ENCODE measurements at regions not wholly inside any gene's neighbourhood (a gene's known extent, or its start where the extent isn't known, plus 50 kb on each side); places are given as distances from the start of the nearest gene placed in this dataset.

- Histone ChIP-seq H3K36me3 (ENCODE audit: control insufficient read depth in 2 of 4, insufficient read depth in 4 of 4, low read length in 3 of 4) (no peaks in the 10 kb centered on the region), H3K4me2 (ENCODE audit: insufficient read depth in 1 of 2, low read depth in 2 of 2, low read length in 2 of 2) (no peak overlapping the region), H4K5ac (ENCODE audit: insufficient read length, low read depth, low read length) (no peak overlapping the region), H2AFZ (ENCODE audit: low read length) (no peak overlapping the region), H3K9me3 (ENCODE audit: insufficient read depth in 2 of 2, low read depth in 1 of 2, low read length in 1 of 2) (no peaks in the 10 kb centered on the region), H3K79me2 (ENCODE audit: control insufficient read depth in 1 of 2, insufficient read depth in 2 of 2, low read length in 2 of 2) (no peaks in the 10 kb centered on the region), H3K27me3 (replicated peaks in 1 of 4; ENCODE audit: control insufficient read depth in 3 of 4, extremely low read depth in 1 of 4, insufficient read depth in 3 of 4, low read length in 3 of 4) (no peaks in the 10 kb centered on the region; a peak in 2 of 7 replicates), H3K27ac (ENCODE audit: low read depth, low read length) (no peak overlapping the region), H3K79me1 (ENCODE audit: low read depth, low read length) (no peaks in the 10 kb centered on the region), H2BK12ac (ENCODE audit: low read depth, low read length) (no peak overlapping the region), H4K20me1 (replicated peaks in 1 of 2; ENCODE audit: control insufficient read depth in 1 of 2, insufficient read depth in 2 of 2, low read length in 2 of 2) (no peaks in the 10 kb centered on the region), H4K91ac (replicated peaks; ENCODE audit: insufficient read length, low read length) (no peak overlapping the region), H3K56ac (replicated peaks; ENCODE audit: insufficient read length, low read depth, low read length) (no peak overlapping the region), H2BK5ac (ENCODE audit: low read depth, low read length) (no peak overlapping the region), H2AK5ac (ENCODE audit: low read depth, low read length) (no peak overlapping the region), H3K14ac (ENCODE audit: insufficient read length) (no peak overlapping the region), H4K8ac (ENCODE audit: extremely low read depth, insufficient read depth, low read length) (no peak overlapping the region), H3K4me1 (replicated peaks in 1 of 4; ENCODE audit: control insufficient read depth in 3 of 4, insufficient read depth in 4 of 4, low read length in 3 of 4) (peaks cover 0 to 5% (median 1%) of the 10 kb centered on the region in 4 experiments; a peak in 3 of 7 replicates), H3K4ac (replicated peaks; ENCODE audit: insufficient read length, low read depth, low read length) (no peak overlapping the region), H3K23me2 (ENCODE audit: low read depth, low read length) (no peaks in the 10 kb centered on the region), H2BK15ac (ENCODE audit: low read length) (no peak overlapping the region), H2BK20ac (ENCODE audit: low read length) (no peak overlapping the region), H3K4me3 (ENCODE audit: extremely low read depth in 1 of 4, insufficient read depth in 2 of 4, low read depth in 3 of 4, low read length in 4 of 4) (no peak overlapping the region), H3K18ac (ENCODE audit: extremely low read depth, low read length) (no peak overlapping the region), H3K9ac (replicated peaks in 1 of 4; ENCODE audit: extremely low read depth in 1 of 4, low read depth in 3 of 4, low read length in 3 of 4) (no peak overlapping the region), H2BK120ac (replicated peaks; ENCODE audit: low read depth, low read length) (no peak overlapping the region), H3K23ac (ENCODE audit: insufficient read length) (no peak overlapping the region)
- FAIRE-seq (no peak), DNase-seq (ENCODE audit: low read depth in 1 of 2, low spot score in 2 of 2) (no peak)
- ChIA-PET CTCF (ENCODE audit: partially characterized antibody) (no interaction called here), POLR2A (ENCODE audit: partially characterized antibody) (no interaction called here)
- TF ChIP-seq SAP30 (IDR thresholded peaks at IDR 0.05; ENCODE audit: insufficient read depth, insufficient replicate concordance, low read length) (no peak), NANOG (IDR thresholded peaks at IDR 0.05; ENCODE audit: insufficient read depth, low read depth, low read length, poor library complexity, severe bottlenecking) (no peak), RBBP5 (IDR thresholded peaks at IDR 0.05; ENCODE audit: borderline replicate concordance, low read depth, low read length) (no peak), KDM5A (IDR thresholded peaks at IDR 0.05; ENCODE audit: low read length) (no peak), SP2 (IDR thresholded peaks at IDR 0.05; ENCODE audit: low read length) (no peak), FOSL1 (IDR thresholded peaks at IDR 0.05; ENCODE audit: insufficient read depth, low read depth, low read length) (no peak), CEBPB (IDR thresholded peaks at IDR 0.05; ENCODE audit: low read depth, low read length) (no peak), JUN (IDR thresholded peaks at IDR 0.05; ENCODE audit: low read depth, low read length) (no peak), TAF1 (IDR thresholded peaks at IDR 0.05; ENCODE audit: low read depth, low read length) (no peak), TAF7 (optimal IDR thresholded peaks at IDR 0.05; ENCODE audit: borderline replicate concordance, low read depth, low read length) (no peak), RXRA (IDR thresholded peaks at IDR 0.05; ENCODE audit: insufficient read depth, low read depth, low read length) (no peak), KDM4A (IDR thresholded peaks at IDR 0.05; ENCODE audit: low read depth, low read length, severe bottlenecking) (no peak), KDM1A (IDR thresholded peaks at IDR 0.05; ENCODE audit: borderline replicate concordance, low read length) (no peak), BACH1 (IDR thresholded peaks at IDR 0.05; ENCODE audit: low read length) (no peak)
- 86% methylated on average over 3 of the region's 3 CpGs; no CpG with 5 or more reads in 1 of the 2 experiments for WGBS, 2 experiments (ENCODE audit: extremely low coverage in 1 of 2, insufficient coverage in 1 of 2, insufficient read length in 1 of 2, insufficient replicate concordance in 2 of 2, low coverage in 1 of 2, low lambda C conversion rate in 2 of 2, missing lambda C conversion rate in 1 of 2)
Observed at GRCh38 chr17:27989046-27989445, 53.4 kb upstream of the NLK start.
